ENCODE measurements at regions not wholly inside any gene's neighbourhood (a gene's known extent, or its start where the extent isn't known, plus 50 kb on each side); places are given as distances from the start of the nearest gene placed in this dataset.

GRCh38 chr10:33950206-33950605, 615.7 kb upstream of the NRP1 start:
- TF ChIP-seq CTCF (conservative IDR thresholded peaks at IDR 0.05; ENCODE audit: low read length) = no peak
- no peak overlapping the region for H3K4me3 ChIP-seq (ENCODE audit: low read length)
- DNase-seq (ENCODE audit: low read depth) = no peak

- no peak for DNase-seq (ENCODE audit: low read depth)
- H3K4me3 ChIP-seq (ENCODE audit: low read length) = no peak overlapping the region
- TF ChIP-seq CTCF (conservative IDR thresholded peaks at IDR 0.05; ENCODE audit: low read length) = no peak
These were observed 613.1 kb upstream of the NRP1 start for GRCh38 chr10:33947544-33947943.

- no peak for TF ChIP-seq CTCF (conservative IDR thresholded peaks at IDR 0.05; ENCODE audit: low read length)
- H3K4me3 ChIP-seq (ENCODE audit: low read length) = no peak overlapping the region
These were observed 610.6 kb upstream of the NRP1 start for GRCh38 chr10:33945051-33945450.

GRCh38 chr10:33942508-33942907, 608.0 kb upstream of the NRP1 start:
- DNase-seq (ENCODE audit: low read depth) = no peak
- no peak for TF ChIP-seq CTCF (conservative IDR thresholded peaks at IDR 0.05; ENCODE audit: low read length)
- no peak overlapping the region for H3K4me3 ChIP-seq (ENCODE audit: low read length)

More at GRCh38 chr10:33945051-33945450, 610.6 kb upstream of the NRP1 start:
- no peak for DNase-seq (ENCODE audit: low read depth)

GRCh38 chr10:33939892-33940291, 605.4 kb upstream of the NRP1 start:
- no peak for DNase-seq (ENCODE audit: low read depth)
- TF ChIP-seq CTCF (conservative IDR thresholded peaks at IDR 0.05; ENCODE audit: low read length) = no peak
- H3K4me3 ChIP-seq (ENCODE audit: low read length) = no peak overlapping the region

GRCh38 chr10:33939410-33939809, 604.9 kb upstream of the NRP1 start:
- no peak for DNase-seq (ENCODE audit: low read depth)
- no peak for TF ChIP-seq CTCF (conservative IDR thresholded peaks at IDR 0.05; ENCODE audit: low read length)
- no peak overlapping the region for H3K4me3 ChIP-seq (ENCODE audit: low read length)

GRCh38 chr10:33938001-33938400, 603.5 kb upstream of the NRP1 start:
- H3K4me3 ChIP-seq (ENCODE audit: low read length) = no peak overlapping the region
- no peak for TF ChIP-seq CTCF (conservative IDR thresholded peaks at IDR 0.05; ENCODE audit: low read length)
- no peak for DNase-seq (ENCODE audit: low read depth)
